HepG2 (cell line): ENCODE measurements at regions not wholly inside any gene's neighbourhood (a gene's known extent, or its start where the extent isn't known, plus 50 kb on each side); places are given as distances from the start of the nearest gene placed in this dataset.

Experiments
- CAMTA2 ChIP-seq: sonication (generic); formaldehyde crosslinking; IDR thresholded peaks from 2 replicates; pipeline ENCODE4 v1.4.0; 2020; ENCODE audit warnings: mild to moderate bottlenecking, missing genetic modification reagents, borderline replicate concordance
- DMAP1 ChIP-seq: IDR thresholded peaks from 2 replicates; pipeline ENCODE4 v1.6.1; 2016
- FOXO1 ChIP-seq: sonication (generic); formaldehyde crosslinking; IDR thresholded peaks from 2 replicates; pipeline ENCODE4 v1.4.0; 2020; ENCODE audit warnings: missing genetic modification reagents
- GPN1 ChIP-seq: sonication (generic); formaldehyde crosslinking; IDR thresholded peaks from 2 replicates; pipeline ENCODE4 v1.5.1; 2020; ENCODE audit warnings: missing genetic modification reagents, borderline replicate concordance
- JUN ChIP-seq: sonication (generic); formaldehyde crosslinking; IDR thresholded peaks from 2 replicates; pipeline ENCODE4 v1.4.0; 2020; ENCODE audit warnings: mild to moderate bottlenecking, missing genetic modification reagents
- MIXL1 ChIP-seq: IDR thresholded peaks from 2 replicates; pipeline ENCODE4 v1.6.1; 2016
- PHF8 ChIP-seq: sonication (generic); formaldehyde crosslinking; IDR thresholded peaks from 2 replicates; pipeline ENCODE4 v1.5.0; 2020; ENCODE audit warnings: missing genetic modification reagents
- SKI ChIP-seq: fragments of 450-650 bp; IDR thresholded peaks from one replicate; pipeline ENCODE4 v1.6.1; 2018; ENCODE audit warnings: mild to moderate bottlenecking; ENCODE audit not compliant: partially characterized antibody
- ZNF644 ChIP-seq: IDR thresholded peaks from 2 replicates; pipeline ENCODE4 v1.6.1; 2016; ENCODE audit warnings: low read depth
- ZSCAN29 ChIP-seq: sonication (generic); formaldehyde crosslinking; conservative IDR thresholded peaks from 2 replicates; pipeline ENCODE4 v1.4.0; 2020; ENCODE audit warnings: mild to moderate bottlenecking, missing genetic modification reagents
- TF ChIP-seq, protein P1 (sequence below): sonication (generic); formaldehyde crosslinking; IDR thresholded peaks from 2 replicates; pipeline ENCODE4 v1.5.1; 2020; ENCODE audit warnings: mild to moderate bottlenecking, missing genetic modification reagents, borderline replicate concordance
- TF ChIP-seq, protein P2 (sequence below): sonication (generic); formaldehyde crosslinking; IDR thresholded peaks from 2 replicates; pipeline ENCODE4 v1.4.0; 2020; ENCODE audit warnings: missing genetic modification reagents, borderline replicate concordance
- TF ChIP-seq, protein P3 (sequence below): sonication (generic); formaldehyde crosslinking; IDR thresholded peaks from 2 replicates; pipeline ENCODE4 v1.5.1; 2020; ENCODE audit warnings: mild to moderate bottlenecking, moderate library complexity, missing genetic modification reagents
- TF ChIP-seq, protein P4 (sequence below): sonication (generic); formaldehyde crosslinking; IDR thresholded peaks from 2 replicates; pipeline ENCODE4 v1.9.0; 2021; ENCODE audit warnings: mild to moderate bottlenecking, missing genetic modification reagents

DNA sequence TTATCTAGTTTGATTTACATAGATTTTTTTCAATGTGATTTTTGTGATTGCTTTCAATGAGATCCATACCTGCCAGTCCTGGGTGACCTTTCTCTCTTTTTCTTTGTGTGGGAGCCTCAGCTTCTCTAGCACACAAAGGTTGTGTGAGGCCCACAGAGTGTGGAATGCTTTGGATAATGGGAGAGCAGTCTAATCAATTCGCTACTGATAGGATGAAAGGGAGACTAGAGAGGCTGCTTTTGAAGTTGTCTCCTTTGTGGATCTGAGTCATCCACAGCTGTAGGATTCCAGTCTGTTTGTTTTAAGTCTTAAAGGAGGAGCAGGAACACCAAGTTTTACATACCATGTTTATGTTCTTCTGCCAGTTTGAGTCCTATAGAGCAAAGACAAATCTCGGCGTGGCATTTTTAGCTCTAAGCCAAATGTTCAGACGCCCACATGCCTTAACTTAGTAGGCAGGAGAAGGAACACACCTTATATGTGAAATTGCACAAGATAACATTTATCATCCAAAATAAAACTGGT is 330.0 kb downstream of the ARL4A start (continued):
- TF ChIP-seq ZSCAN29 (CRISPR knock-in tag) (0 out of 2 replicates have a peak, but pooled peaks have one; percentile 6), CAMTA2 (CRISPR knock-in tag) (no peak), SKI (peak; percentile 85), FOXO1 (CRISPR knock-in tag) (peak; percentile 93), MIXL1 (peak; percentile 93), PHF8 (CRISPR knock-in tag) (0 out of 2 replicates have a peak, but pooled peaks have one; percentile 35), DMAP1 (peak; percentile 40; the same call in 1 of the 2 replicates), JUN (peak; percentile 99), ZNF644 (CRISPR knock-in tag) (peak; percentile 84), GPN1 (no peak)
- TF ChIP-seq, protein P1, sequence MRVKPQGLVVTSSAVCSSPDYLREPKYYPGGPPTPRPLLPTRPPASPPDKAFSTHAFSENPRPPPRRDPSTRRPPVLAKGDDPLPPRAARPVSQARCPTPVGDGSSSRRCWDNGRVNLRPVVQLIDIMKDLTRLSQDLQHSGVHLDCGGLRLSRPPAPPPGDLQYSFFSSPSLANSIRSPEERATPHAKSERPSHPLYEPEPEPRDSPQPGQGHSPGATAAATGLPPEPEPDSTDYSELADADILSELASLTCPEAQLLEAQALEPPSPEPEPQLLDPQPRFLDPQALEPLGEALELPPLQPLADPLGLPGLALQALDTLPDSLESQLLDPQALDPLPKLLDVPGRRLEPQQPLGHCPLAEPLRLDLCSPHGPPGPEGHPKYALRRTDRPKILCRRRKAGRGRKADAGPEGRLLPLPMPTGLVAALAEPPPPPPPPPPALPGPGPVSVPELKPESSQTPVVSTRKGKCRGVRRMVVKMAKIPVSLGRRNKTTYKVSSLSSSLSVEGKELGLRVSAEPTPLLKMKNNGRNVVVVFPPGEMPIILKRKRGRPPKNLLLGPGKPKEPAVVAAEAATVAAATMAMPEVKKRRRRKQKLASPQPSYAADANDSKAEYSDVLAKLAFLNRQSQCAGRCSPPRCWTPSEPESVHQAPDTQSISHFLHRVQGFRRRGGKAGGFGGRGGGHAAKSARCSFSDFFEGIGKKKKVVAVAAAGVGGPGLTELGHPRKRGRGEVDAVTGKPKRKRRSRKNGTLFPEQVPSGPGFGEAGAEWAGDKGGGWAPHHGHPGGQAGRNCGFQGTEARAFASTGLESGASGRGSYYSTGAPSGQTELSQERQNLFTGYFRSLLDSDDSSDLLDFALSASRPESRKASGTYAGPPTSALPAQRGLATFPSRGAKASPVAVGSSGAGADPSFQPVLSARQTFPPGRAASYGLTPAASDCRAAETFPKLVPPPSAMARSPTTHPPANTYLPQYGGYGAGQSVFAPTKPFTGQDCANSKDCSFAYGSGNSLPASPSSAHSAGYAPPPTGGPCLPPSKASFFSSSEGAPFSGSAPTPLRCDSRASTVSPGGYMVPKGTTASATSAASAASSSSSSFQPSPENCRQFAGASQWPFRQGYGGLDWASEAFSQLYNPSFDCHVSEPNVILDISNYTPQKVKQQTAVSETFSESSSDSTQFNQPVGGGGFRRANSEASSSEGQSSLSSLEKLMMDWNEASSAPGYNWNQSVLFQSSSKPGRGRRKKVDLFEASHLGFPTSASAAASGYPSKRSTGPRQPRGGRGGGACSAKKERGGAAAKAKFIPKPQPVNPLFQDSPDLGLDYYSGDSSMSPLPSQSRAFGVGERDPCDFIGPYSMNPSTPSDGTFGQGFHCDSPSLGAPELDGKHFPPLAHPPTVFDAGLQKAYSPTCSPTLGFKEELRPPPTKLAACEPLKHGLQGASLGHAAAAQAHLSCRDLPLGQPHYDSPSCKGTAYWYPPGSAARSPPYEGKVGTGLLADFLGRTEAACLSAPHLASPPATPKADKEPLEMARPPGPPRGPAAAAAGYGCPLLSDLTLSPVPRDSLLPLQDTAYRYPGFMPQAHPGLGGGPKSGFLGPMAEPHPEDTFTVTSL (CRISPR knock-in tag), result peak; percentile 98
- TF ChIP-seq, protein P2, sequence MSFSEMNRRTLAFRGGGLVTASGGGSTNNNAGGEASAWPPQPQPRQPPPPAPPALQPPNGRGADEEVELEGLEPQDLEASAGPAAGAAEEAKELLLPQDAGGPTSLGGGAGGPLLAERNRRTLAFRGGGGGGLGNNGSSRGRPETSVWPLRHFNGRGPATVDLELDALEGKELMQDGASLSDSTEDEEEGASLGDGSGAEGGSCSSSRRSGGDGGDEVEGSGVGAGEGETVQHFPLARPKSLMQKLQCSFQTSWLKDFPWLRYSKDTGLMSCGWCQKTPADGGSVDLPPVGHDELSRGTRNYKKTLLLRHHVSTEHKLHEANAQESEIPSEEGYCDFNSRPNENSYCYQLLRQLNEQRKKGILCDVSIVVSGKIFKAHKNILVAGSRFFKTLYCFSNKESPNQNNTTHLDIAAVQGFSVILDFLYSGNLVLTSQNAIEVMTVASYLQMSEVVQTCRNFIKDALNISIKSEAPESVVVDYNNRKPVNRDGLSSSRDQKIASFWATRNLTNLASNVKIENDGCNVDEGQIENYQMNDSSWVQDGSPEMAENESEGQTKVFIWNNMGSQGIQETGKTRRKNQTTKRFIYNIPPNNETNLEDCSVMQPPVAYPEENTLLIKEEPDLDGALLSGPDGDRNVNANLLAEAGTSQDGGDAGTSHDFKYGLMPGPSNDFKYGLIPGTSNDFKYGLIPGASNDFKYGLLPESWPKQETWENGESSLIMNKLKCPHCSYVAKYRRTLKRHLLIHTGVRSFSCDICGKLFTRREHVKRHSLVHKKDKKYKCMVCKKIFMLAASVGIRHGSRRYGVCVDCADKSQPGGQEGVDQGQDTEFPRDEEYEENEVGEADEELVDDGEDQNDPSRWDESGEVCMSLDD (CRISPR knock-in tag), result no peak
- TF ChIP-seq, protein P3, sequence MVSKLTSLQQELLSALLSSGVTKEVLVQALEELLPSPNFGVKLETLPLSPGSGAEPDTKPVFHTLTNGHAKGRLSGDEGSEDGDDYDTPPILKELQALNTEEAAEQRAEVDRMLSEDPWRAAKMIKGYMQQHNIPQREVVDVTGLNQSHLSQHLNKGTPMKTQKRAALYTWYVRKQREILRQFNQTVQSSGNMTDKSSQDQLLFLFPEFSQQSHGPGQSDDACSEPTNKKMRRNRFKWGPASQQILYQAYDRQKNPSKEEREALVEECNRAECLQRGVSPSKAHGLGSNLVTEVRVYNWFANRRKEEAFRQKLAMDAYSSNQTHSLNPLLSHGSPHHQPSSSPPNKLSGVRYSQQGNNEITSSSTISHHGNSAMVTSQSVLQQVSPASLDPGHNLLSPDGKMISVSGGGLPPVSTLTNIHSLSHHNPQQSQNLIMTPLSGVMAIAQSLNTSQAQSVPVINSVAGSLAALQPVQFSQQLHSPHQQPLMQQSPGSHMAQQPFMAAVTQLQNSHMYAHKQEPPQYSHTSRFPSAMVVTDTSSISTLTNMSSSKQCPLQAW (CRISPR knock-in tag), result peak; percentile 70
- TF ChIP-seq, protein P4, sequence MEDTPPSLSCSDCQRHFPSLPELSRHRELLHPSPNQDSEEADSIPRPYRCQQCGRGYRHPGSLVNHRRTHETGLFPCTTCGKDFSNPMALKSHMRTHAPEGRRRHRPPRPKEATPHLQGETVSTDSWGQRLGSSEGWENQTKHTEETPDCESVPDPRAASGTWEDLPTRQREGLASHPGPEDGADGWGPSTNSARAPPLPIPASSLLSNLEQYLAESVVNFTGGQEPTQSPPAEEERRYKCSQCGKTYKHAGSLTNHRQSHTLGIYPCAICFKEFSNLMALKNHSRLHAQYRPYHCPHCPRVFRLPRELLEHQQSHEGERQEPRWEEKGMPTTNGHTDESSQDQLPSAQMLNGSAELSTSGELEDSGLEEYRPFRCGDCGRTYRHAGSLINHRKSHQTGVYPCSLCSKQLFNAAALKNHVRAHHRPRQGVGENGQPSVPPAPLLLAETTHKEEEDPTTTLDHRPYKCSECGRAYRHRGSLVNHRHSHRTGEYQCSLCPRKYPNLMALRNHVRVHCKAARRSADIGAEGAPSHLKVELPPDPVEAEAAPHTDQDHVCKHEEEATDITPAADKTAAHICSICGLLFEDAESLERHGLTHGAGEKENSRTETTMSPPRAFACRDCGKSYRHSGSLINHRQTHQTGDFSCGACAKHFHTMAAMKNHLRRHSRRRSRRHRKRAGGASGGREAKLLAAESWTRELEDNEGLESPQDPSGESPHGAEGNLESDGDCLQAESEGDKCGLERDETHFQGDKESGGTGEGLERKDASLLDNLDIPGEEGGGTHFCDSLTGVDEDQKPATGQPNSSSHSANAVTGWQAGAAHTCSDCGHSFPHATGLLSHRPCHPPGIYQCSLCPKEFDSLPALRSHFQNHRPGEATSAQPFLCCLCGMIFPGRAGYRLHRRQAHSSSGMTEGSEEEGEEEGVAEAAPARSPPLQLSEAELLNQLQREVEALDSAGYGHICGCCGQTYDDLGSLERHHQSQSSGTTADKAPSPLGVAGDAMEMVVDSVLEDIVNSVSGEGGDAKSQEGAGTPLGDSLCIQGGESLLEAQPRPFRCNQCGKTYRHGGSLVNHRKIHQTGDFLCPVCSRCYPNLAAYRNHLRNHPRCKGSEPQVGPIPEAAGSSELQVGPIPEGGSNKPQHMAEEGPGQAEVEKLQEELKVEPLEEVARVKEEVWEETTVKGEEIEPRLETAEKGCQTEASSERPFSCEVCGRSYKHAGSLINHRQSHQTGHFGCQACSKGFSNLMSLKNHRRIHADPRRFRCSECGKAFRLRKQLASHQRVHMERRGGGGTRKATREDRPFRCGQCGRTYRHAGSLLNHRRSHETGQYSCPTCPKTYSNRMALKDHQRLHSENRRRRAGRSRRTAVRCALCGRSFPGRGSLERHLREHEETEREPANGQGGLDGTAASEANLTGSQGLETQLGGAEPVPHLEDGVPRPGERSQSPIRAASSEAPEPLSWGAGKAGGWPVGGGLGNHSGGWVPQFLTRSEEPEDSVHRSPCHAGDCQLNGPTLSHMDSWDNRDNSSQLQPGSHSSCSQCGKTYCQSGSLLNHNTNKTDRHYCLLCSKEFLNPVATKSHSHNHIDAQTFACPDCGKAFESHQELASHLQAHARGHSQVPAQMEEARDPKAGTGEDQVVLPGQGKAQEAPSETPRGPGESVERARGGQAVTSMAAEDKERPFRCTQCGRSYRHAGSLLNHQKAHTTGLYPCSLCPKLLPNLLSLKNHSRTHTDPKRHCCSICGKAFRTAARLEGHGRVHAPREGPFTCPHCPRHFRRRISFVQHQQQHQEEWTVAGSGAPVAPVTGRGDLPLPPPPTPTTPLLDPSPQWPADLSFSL (CRISPR knock-in tag), result peak; percentile 82
